WERI-Rb-1 (cell line): ENCODE measurements at regions not wholly inside any gene's neighbourhood (a gene's known extent, or its start where the extent isn't known, plus 50 kb on each side); places are given as distances from the start of the nearest gene placed in this dataset.

Experiments
- DNase-seq: peaks from one replicate; pipeline ENCODE4 v3.0.0-alpha.2; 2020
- H3K27ac ChIP-seq: fragments of 250-450 bp; sonication (Bioruptor Pico); 2 replicates; pipeline ENCODE4 v1.5.1; 2020; ENCODE audit warnings: mild to moderate bottlenecking, moderate library complexity
- H3K27me3 ChIP-seq: fragments of 250-450 bp; sonication (Bioruptor Pico); 2 replicates; pipeline ENCODE4 v1.5.1; 2021; ENCODE audit warnings: mild to moderate bottlenecking, low read depth, moderate library complexity; ENCODE audit not compliant: insufficient read depth, severe bottlenecking
- H3K36me3 ChIP-seq: fragments of 250-450 bp; sonication (Bioruptor Pico); 2 replicates; pipeline ENCODE4 v1.5.1; 2020; ENCODE audit warnings: mild to moderate bottlenecking, moderate library complexity
- H3K4me3 ChIP-seq: 2 replicates; pipeline ENCODE4 v1.5.1; 2011; ENCODE audit warnings: low read depth, mild to moderate bottlenecking, control low read depth, low read length
- H3K9me3 ChIP-seq: fragments of 250-450 bp; sonication (Bioruptor Pico); 2 replicates; pipeline ENCODE4 v1.5.1; 2021; ENCODE audit warnings: mild to moderate bottlenecking, moderate library complexity; ENCODE audit not compliant: severe bottlenecking
- CTCF ChIP-seq: IDR thresholded peaks from 2 replicates; pipeline ENCODE4 v1.5.1; 2011; ENCODE audit warnings: low read depth, mild to moderate bottlenecking, control low read depth, inconsistent platforms, low read length

- no peak for TF ChIP-seq CTCF
- Histone ChIP-seq H3K4me3 (no peak overlapping the region), H3K27me3 (no peaks in the 10 kb centered on the region), H3K27ac (no peak overlapping the region), H3K36me3 (no peaks in the 10 kb centered on the region), H3K9me3 (no peaks in the 10 kb centered on the region)
- no peak for DNase-seq
These were observed 50.8 kb upstream of the ANP32A start for GRCh38 chr15:68871507-68871906.

GRCh38 chr15:68874788-68875187 lies 54.1 kb upstream of the ANP32A start:
- Histone ChIP-seq H3K27me3 (no peaks in the 10 kb centered on the region), H3K4me3 (peak overlapping the region; percentile 71; the same call in 1 of the 2 replicates), H3K36me3 (no peaks in the 10 kb centered on the region), H3K9me3 (no peaks in the 10 kb centered on the region), H3K27ac (peak overlapping the region; percentile 65; the same call in 1 of the 2 replicates)
- 0 out of 2 replicates have a peak, but pooled peaks have one; percentile 6 for TF ChIP-seq CTCF
- DNase-seq: no peak

GRCh38 chr15:68875377-68876116 lies 54.8 kb upstream of the SPESP1 start:
- Histone ChIP-seq H3K27me3 (no peaks in the 10 kb centered on the region), H3K36me3 (no peaks in the 10 kb centered on the region), H3K4me3 (peak overlapping the region; percentile 71), H3K9me3 (no peaks in the 10 kb centered on the region), H3K27ac (peak overlapping the region; percentile 65)
- DNase-seq: peak; percentile 95
- peak; percentile 78 for TF ChIP-seq CTCF

GRCh38 chr15:68877626-68878025 lies 52.7 kb upstream of the SPESP1 start:
- Histone ChIP-seq H3K27ac (no peak overlapping the region), H3K9me3 (no peaks in the 10 kb centered on the region), H3K4me3 (no peak overlapping the region), H3K36me3 (no peaks in the 10 kb centered on the region), H3K27me3 (no peaks in the 10 kb centered on the region)
- DNase-seq: no peak
- no peak for TF ChIP-seq CTCF

- no peak overlapping the region for H3K27ac ChIP-seq
- H3K9me3 ChIP-seq: no peaks in the 10 kb centered on the region
- no peak for TF ChIP-seq CTCF
- no peaks in the 10 kb centered on the region for H3K27me3 ChIP-seq
- H3K4me3 ChIP-seq: no peak overlapping the region
- DNase-seq: no peak
- H3K36me3 ChIP-seq: no peaks in the 10 kb centered on the region
These were observed 49.9 kb upstream of the SPESP1 start for GRCh38 chr15:68880382-68880781.
